ENCODE measurements at regions not wholly inside any gene's neighbourhood (a gene's known extent, or its start where the extent isn't known, plus 50 kb on each side); places are given as distances from the start of the nearest gene placed in this dataset.

DNA sequence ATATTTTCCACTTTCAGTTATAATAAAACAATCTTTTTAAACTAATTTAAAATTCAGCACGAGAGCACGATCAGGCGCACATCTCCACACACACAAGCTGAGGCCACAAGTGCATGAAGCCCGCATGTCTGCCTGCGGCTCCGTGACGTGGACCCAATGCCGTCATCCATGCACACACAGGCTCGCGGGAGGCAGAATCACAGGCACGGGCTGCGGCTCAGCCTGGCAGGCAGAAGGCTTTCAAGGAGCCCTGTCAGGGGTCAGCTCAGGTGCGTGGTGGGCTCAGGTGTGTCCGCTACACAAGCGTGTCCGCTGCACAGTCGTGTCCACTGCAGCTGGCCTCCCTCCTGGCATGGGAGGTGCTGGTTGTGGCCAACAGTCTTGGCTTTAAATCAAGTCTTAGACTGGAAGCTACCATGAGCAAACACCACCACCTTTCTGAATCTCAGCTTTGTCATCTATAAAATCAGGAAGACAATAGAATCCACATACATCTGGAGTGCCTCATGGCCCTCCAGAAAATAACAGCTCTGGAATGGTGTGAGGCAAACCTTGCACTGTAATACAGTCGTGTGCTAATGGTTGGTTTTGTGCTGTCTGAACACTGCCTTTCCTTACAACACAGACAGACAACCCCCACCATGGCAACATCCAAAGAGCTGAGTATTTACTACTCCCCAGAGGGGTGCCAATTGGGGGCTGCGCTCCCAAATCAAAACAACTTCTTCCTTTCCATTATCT, 210.1 kb downstream of the NDUFA10 start:
- peak overlapping the region in 3 of 4 donors; percentile 10 to 87 (median 53) for H3K27ac ChIP-seq
- peaks cover 0 to 10% (median 0%) of the 10 kb centered on the region in 4 donors for H3K4me1 ChIP-seq
- H3K4me3 ChIP-seq: no peak overlapping the region
- H3K9me3 ChIP-seq: no peaks in the 10 kb centered on the region
- no peaks in the 10 kb centered on the region for H3K36me3 ChIP-seq
- DNase-seq: peak in 2 of 3 donors; percentile 49 to 55
- H3K27me3 ChIP-seq: no peaks in the 10 kb centered on the region
- no peak for TF ChIP-seq POLR2A (IDR thresholded peaks at IDR 0.05)
- no peak for TF ChIP-seq CTCF (IDR thresholded peaks at IDR 0.05)

DNA sequence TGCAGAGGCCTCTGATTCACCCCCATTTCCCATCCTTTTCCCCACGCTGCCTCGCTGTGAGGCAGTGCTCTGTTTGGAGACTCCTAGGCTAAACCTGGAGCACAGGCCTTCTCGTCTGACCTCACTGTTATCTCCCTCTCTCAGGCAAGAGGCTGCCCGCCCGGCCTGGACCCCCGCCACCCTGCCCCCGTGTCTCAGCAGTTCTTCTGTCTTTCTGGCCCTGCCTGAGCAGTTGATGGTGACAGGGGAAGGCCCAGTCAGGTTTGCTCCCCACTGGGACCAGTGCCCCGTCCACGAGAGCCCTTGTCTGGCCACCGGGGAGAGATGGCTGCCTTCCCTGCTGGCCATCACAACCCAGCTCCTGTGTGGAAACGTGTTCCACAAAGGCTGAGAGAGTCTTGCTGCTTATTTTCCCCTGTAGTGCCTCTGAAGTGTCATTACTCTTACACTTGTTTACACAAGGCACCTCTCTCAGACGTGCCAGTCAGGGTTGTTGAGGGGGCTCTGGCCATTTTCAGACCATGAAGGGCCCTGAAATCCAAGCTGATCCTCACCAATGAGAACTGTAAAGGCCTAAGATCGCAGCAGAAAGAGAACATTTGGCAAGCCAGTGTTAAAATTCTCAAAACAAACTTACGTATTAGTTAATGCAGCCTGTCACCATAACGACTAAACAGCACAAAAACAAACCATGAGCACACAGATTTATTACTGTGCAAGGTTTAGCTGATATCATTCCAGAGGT, 210.9 kb downstream of the NDUFA10 start:
- TF ChIP-seq CTCF (IDR thresholded peaks at IDR 0.05) (no peak), POLR2A (IDR thresholded peaks at IDR 0.05) (no peak)
- Histone ChIP-seq H3K9me3 (no peaks in the 10 kb centered on the region), H3K4me1 (peaks cover 0 to 10% (median 0%) of the 10 kb centered on the region in 4 donors), H3K4me3 (no peak overlapping the region), H3K27ac (peak overlapping the region; percentile 18 to 87 (median 45)), H3K27me3 (no peaks in the 10 kb centered on the region), H3K36me3 (no peaks in the 10 kb centered on the region)
- DNase-seq: peak in 2 of 3 donors; percentile 43 to 50

GRCh38 chr2:239813261-239814115, 211.7 kb downstream of the NDUFA10 start:
- peaks cover 0 to 10% (median 0%) of the 10 kb centered on the region in 4 donors for H3K4me1 ChIP-seq
- no peaks in the 10 kb centered on the region for H3K36me3 ChIP-seq
- no peak overlapping the region for H3K4me3 ChIP-seq
- no peaks in the 10 kb centered on the region for H3K9me3 ChIP-seq
- peak overlapping the region; percentile 18 to 87 (median 45) for H3K27ac ChIP-seq
- TF ChIP-seq CTCF (IDR thresholded peaks at IDR 0.05) (no peak), POLR2A (IDR thresholded peaks at IDR 0.05) (no peak)
- no peaks in the 10 kb centered on the region for H3K27me3 ChIP-seq
- DNase-seq: peak in 2 of 3 donors; percentile 41

DNA sequence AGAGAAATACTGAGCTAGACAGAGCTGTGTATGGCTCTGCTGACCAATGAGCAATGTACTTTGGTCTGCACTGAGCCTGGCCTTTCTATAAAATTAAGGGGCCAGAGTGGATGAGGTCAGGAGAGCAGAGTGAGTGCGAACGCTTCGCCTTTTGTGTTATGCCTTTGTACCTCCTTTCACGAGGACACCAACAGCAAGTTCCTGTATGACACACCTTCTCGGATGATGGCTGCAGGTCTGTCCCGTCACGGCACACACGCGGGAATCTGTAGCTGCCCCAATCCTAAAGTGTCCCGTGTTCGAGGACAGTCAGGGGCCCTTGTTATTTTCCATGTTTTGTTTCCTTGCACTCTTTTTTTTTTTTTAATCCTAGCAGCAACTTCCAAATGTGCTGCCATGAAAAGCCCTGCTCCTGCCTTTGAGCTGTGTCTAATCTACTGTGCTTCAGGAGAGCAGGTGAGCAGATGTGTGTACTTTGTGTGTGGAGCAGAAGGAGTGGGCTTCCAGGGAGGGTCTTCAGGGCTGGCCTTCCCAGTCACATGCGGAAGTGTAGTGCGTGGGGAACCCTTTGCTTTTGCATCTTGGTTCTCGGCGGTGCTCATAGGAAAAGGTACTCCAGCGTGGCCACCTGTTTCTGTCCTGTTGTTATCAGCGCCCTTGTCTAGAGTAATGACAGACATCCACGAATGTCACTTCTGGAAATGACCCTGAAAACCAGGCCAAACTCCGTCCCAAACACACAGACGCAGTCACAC, 213.2 kb downstream of the NDUFA10 start:
- no peaks in the 10 kb centered on the region for H3K36me3 ChIP-seq
- H3K4me3 ChIP-seq: no peak overlapping the region
- TF ChIP-seq POLR2A (IDR thresholded peaks at IDR 0.05): no peak
- no peak for TF ChIP-seq CTCF (IDR thresholded peaks at IDR 0.05)
- H3K27me3 ChIP-seq: no peaks in the 10 kb centered on the region
- peak overlapping the region in 1 of 4 donors; percentile 16 for H3K27ac ChIP-seq
- H3K9me3 ChIP-seq: no peaks in the 10 kb centered on the region
- peaks cover 0 to 10% (median 0%) of the 10 kb centered on the region in 4 donors for H3K4me1 ChIP-seq
- DNase-seq: peak in 2 of 3 donors; percentile 23 to 31
